Neural cell (in vitro differentiated cells): ENCODE measurements at regions not wholly inside any gene's neighbourhood (a gene's known extent, or its start where the extent isn't known, plus 50 kb on each side); places are given as distances from the start of the nearest gene placed in this dataset.

Experiments
- H2AFZ ChIP-seq: fragments of 200-600, 300-800 bp; sonication (generic), shearing (Covaris generic); 2 replicates; pipeline ENCODE4 v1.6.0; 2014; ENCODE audit warnings: low read depth, mild to moderate bottlenecking, antibody characterized with exemption, low read length, moderate library complexity
- H3F3A ChIP-seq: fragments of 200-600 bp; shearing (Covaris generic); 2 replicates; pipeline ENCODE4 v1.6.1; 2016; ENCODE audit warnings: mild to moderate bottlenecking, moderate library complexity, mixed read lengths, antibody characterized with exemption, low read length; ENCODE audit not compliant: insufficient read depth, poor library complexity, severe bottlenecking
- H3K27ac ChIP-seq: fragments of 200-600, 300-800 bp; sonication (generic), shearing (Covaris generic); 2 replicates; pipeline ENCODE4 v1.5.1; 2014; ENCODE audit warnings: mild to moderate bottlenecking, low read length, moderate library complexity
- H3K27me3 ChIP-seq: fragments of 300-800, 200-600 bp; sonication (generic), shearing (Covaris generic); 2 replicates; pipeline ENCODE4 v1.6.0; 2014; ENCODE audit warnings: mild to moderate bottlenecking, low read depth, low read length, moderate library complexity; ENCODE audit not compliant: insufficient read depth
- H3K36me3 ChIP-seq: fragments of 300-800, 200-600 bp; sonication (generic), shearing (Covaris generic); 2 replicates; pipeline ENCODE4 v1.5.1; 2014; ENCODE audit warnings: mild to moderate bottlenecking, antibody characterized with exemption, low read length, moderate library complexity; ENCODE audit not compliant: insufficient read depth
- H3K4me2 ChIP-seq: fragments of 300-800, 200-600 bp; sonication (generic), shearing (Covaris generic); 2 replicates; pipeline ENCODE4 v1.6.0; 2014; ENCODE audit warnings: mild to moderate bottlenecking, low read length
- H3K4me3 ChIP-seq: fragments of 300-800, 200-600 bp; sonication (generic), shearing (Covaris generic); 2 replicates; pipeline ENCODE4 v1.5.1; 2014; ENCODE audit warnings: mild to moderate bottlenecking, low read length, moderate library complexity
- H3K79me2 ChIP-seq: fragments of 200-600 bp; shearing (Covaris generic); replicated peaks from 2 replicates; pipeline ENCODE4 v1.6.0; 2014; ENCODE audit warnings: mild to moderate bottlenecking, low read length, moderate library complexity; ENCODE audit not compliant: insufficient read depth
- H3K9ac ChIP-seq: fragments of 300-800, 200-600 bp; sonication (generic), shearing (Covaris generic); 2 replicates; pipeline ENCODE4 v1.6.1; 2016; ENCODE audit warnings: mild to moderate bottlenecking, low read length, mixed read lengths
- H3K9me2 ChIP-seq: fragments of 200-600 bp; shearing (Covaris generic); 2 replicates; pipeline ENCODE4 v1.6.1; 2016; ENCODE audit warnings: mild to moderate bottlenecking, low read length, mixed read lengths; ENCODE audit not compliant: insufficient read depth
- H3K9me3 ChIP-seq: fragments of 200-600, 300-800 bp; sonication (generic), shearing (Covaris generic); 2 replicates; pipeline ENCODE4 v1.6.1; 2016; ENCODE audit warnings: mild to moderate bottlenecking, mixed run types, low read length, moderate library complexity, mixed read lengths
- H4K20me1 ChIP-seq: fragments of 200-600 bp; shearing (Covaris generic); 2 replicates; pipeline ENCODE4 v1.6.1; 2016; ENCODE audit warnings: mild to moderate bottlenecking, mixed run types; ENCODE audit not compliant: insufficient read depth
- EP300 ChIP-seq: fragments of 450-650 bp; conservative IDR thresholded peaks from 2 replicates; pipeline ENCODE4 v1.6.1; 2014; ENCODE audit warnings: antibody characterized with exemption, mild to moderate bottlenecking, moderate library complexity; ENCODE audit not compliant: poor library complexity, severe bottlenecking
- EZH2 ChIP-seq: fragments of 200-600, 300-800 bp; shearing (Covaris generic), sonication (generic); IDR thresholded peaks from 2 replicates; pipeline ENCODE4 v1.6.1; 2014; ENCODE audit warnings: antibody characterized with exemption, low read length, borderline replicate concordance, mild to moderate bottlenecking; ENCODE audit not compliant: insufficient read depth, poor library complexity, severe bottlenecking
- MXI1 ChIP-seq: fragments of 450-650 bp; conservative IDR thresholded peaks from 2 replicates; pipeline ENCODE4 v1.6.1; 2014; ENCODE audit warnings: antibody characterized with exemption, mild to moderate bottlenecking; ENCODE audit not compliant: poor library complexity, severe bottlenecking
- POLR2AphosphoS5 ChIP-seq: IDR thresholded peaks from 2 replicates; pipeline ENCODE4 v1.6.1; 2012
- RAD21 ChIP-seq: fragments of 450-650 bp; conservative IDR thresholded peaks from 2 replicates; pipeline ENCODE4 v1.6.1; 2014; ENCODE audit warnings: antibody characterized with exemption, mild to moderate bottlenecking, moderate library complexity
- SMC3 ChIP-seq: fragments of 450-650 bp; conservative IDR thresholded peaks from 2 replicates; pipeline ENCODE4 v1.6.1; 2014; ENCODE audit warnings: antibody characterized with exemption, mild to moderate bottlenecking, moderate library complexity; ENCODE audit not compliant: poor library complexity
- TAF1 ChIP-seq: IDR thresholded peaks from 2 replicates; pipeline ENCODE4 v1.6.1; 2012; ENCODE audit warnings: low read depth
- TF ChIP-seq, protein P1 (sequence below): fragments of 450-650 bp; IDR thresholded peaks from 2 replicates; pipeline ENCODE4 v1.5.1; 2014; ENCODE audit warnings: antibody characterized with exemption, mild to moderate bottlenecking, moderate library complexity; ENCODE audit not compliant: poor library complexity, severe bottlenecking
- TF ChIP-seq, protein P2 (sequence below): IDR thresholded peaks from 2 replicates; pipeline ENCODE4 v1.6.1; 2012; ENCODE audit warnings: borderline replicate concordance

DNA sequence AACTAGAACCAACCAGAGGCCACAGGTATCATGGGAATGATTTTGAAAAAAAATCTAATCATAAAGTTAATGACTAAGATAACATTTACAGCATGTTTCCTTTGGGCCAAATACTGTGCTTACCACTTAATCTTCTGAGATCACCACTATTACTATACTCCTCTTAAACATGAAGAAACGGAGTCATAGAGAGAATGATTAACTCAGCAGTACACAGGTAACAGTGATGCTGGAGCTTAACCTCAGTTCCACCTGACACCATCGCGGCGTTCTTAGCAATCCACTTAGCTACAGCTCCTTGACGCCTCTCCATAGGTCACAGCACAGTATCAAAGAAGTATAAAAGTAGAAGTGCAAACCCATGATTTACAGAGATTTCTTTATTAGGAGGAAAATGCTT lies 592.6 kb upstream of the SLIT2 start:
- Histone ChIP-seq H4K20me1 (no peaks in the 10 kb centered on the region), H3K9ac (no peak overlapping the region), H3K36me3 (no peaks in the 10 kb centered on the region), H3K4me3 (no peak overlapping the region), H3K9me3 (no peaks in the 10 kb centered on the region), H3K4me2 (no peak overlapping the region), H2AFZ (no peak overlapping the region), H3K27me3 (no peaks in the 10 kb centered on the region), H3F3A (no peaks in the 10 kb centered on the region), H3K9me2 (no peaks in the 10 kb centered on the region), H3K27ac (no peak overlapping the region), H3K79me2 (no peaks in the 10 kb centered on the region)
- TF ChIP-seq EZH2 (no peak), TAF1 (no peak), MXI1 (no peak), POLR2AphosphoS5 (no peak), SMC3 (no peak), RAD21 (no peak), EP300 (no peak)
- TF ChIP-seq, protein P1, sequence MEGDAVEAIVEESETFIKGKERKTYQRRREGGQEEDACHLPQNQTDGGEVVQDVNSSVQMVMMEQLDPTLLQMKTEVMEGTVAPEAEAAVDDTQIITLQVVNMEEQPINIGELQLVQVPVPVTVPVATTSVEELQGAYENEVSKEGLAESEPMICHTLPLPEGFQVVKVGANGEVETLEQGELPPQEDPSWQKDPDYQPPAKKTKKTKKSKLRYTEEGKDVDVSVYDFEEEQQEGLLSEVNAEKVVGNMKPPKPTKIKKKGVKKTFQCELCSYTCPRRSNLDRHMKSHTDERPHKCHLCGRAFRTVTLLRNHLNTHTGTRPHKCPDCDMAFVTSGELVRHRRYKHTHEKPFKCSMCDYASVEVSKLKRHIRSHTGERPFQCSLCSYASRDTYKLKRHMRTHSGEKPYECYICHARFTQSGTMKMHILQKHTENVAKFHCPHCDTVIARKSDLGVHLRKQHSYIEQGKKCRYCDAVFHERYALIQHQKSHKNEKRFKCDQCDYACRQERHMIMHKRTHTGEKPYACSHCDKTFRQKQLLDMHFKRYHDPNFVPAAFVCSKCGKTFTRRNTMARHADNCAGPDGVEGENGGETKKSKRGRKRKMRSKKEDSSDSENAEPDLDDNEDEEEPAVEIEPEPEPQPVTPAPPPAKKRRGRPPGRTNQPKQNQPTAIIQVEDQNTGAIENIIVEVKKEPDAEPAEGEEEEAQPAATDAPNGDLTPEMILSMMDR, result no peak
- TF ChIP-seq, protein P2, sequence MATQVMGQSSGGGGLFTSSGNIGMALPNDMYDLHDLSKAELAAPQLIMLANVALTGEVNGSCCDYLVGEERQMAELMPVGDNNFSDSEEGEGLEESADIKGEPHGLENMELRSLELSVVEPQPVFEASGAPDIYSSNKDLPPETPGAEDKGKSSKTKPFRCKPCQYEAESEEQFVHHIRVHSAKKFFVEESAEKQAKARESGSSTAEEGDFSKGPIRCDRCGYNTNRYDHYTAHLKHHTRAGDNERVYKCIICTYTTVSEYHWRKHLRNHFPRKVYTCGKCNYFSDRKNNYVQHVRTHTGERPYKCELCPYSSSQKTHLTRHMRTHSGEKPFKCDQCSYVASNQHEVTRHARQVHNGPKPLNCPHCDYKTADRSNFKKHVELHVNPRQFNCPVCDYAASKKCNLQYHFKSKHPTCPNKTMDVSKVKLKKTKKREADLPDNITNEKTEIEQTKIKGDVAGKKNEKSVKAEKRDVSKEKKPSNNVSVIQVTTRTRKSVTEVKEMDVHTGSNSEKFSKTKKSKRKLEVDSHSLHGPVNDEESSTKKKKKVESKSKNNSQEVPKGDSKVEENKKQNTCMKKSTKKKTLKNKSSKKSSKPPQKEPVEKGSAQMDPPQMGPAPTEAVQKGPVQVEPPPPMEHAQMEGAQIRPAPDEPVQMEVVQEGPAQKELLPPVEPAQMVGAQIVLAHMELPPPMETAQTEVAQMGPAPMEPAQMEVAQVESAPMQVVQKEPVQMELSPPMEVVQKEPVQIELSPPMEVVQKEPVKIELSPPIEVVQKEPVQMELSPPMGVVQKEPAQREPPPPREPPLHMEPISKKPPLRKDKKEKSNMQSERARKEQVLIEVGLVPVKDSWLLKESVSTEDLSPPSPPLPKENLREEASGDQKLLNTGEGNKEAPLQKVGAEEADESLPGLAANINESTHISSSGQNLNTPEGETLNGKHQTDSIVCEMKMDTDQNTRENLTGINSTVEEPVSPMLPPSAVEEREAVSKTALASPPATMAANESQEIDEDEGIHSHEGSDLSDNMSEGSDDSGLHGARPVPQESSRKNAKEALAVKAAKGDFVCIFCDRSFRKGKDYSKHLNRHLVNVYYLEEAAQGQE, result no peak

DNA sequence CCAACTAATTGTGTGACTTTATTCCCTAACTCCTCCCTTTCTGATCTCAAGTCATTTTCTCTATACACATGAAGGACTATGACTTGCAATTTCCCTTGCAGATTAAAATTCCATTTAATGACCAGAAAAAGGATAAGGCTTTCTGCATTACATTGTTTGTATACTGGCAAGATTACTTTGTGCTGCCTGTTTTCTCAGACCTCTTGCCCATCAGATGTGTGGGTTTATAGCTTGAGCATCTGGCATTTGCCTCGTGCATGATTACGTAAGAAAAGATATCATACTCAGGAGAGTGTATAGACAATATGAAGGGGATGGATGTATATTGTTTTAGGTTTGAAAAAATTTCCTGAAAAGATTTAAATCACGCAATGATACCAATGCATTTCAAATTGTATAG lies 593.8 kb upstream of the SLIT2 start:
- H3F3A ChIP-seq, result no peaks in the 10 kb centered on the region
- H3K79me2 ChIP-seq, result no peaks in the 10 kb centered on the region
- H3K27me3 ChIP-seq, result no peaks in the 10 kb centered on the region
- H3K9ac ChIP-seq, result no peak overlapping the region
- no peak for TF ChIP-seq RAD21
- no peak for TF ChIP-seq EP300
- no peak for TF ChIP-seq TAF1
- no peak for TF ChIP-seq SMC3
- TF ChIP-seq, protein P1, result no peak
- TF ChIP-seq, protein P2, result no peak
- no peak for TF ChIP-seq EZH2
- no peak for TF ChIP-seq POLR2AphosphoS5
- TF ChIP-seq MXI1, result no peak
- no peak overlapping the region for H3K4me3 ChIP-seq
- H3K36me3 ChIP-seq, result no peaks in the 10 kb centered on the region
- no peaks in the 10 kb centered on the region for H3K9me3 ChIP-seq
- H2AFZ ChIP-seq, result no peak overlapping the region
- no peaks in the 10 kb centered on the region for H3K9me2 ChIP-seq
- no peak overlapping the region for H3K27ac ChIP-seq
- no peak overlapping the region for H3K4me2 ChIP-seq
- no peaks in the 10 kb centered on the region for H4K20me1 ChIP-seq
